GM04503 (cell line): ENCODE measurements at regions not wholly inside any gene's neighbourhood (a gene's known extent, or its start where the extent isn't known, plus 50 kb on each side); places are given as distances from the start of the nearest gene placed in this dataset.

ENCODE experiments used
- DNase-seq: peaks from one replicate; pipeline ENCODE4 v3.0.0-alpha.2; 2012; ENCODE audit warnings: low read depth

DNA sequence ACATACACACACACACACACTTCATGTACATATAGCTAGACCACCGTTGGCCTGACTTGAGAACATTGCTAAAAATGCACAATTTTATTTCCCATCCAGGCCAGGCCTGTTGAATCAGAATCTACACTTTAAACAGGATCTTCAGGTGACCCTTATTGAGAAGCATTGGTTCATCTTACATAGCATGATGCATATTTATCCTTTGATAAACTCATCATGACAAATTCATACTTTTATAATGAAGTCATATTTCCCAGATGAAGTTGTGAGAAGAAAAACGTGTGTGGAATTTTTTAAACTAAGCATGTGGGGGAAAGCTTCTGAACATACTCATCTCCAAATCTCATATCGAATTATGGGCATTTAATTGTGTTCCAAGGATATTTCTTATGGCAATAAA, 877.7 kb downstream of the MRPL39 start:
- DNase-seq = no peak

DNA sequence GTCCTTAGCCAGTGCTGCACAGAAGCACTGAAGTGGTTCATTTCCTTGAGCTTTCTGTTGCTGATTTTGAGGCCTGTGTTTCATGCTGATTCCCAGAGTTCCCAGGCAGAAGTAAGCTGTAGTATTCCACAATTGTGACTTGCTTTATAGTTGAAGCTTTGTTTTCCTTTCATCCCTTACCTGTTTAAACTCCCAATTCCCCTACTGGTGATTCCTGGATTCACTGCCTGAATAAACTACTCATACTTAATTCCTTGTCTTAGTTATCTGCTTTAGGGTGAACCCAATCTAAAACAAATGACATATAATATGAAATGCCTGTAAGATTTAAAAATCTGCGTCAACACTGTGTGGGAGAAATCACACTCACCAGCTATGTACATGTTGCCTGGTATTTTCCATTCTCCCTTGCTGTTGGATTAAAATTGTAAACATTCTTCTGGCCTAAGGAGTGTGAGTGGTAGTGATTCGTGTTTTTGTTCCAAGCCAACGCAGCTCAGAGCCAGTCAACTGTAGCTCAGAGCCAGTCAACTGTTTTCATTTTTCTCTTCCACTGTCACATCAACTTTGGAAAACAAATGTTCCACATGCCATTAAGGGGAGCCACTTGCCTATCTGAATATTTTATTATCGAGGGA, 879.4 kb downstream of the MRPL39 start:
- no peak for DNase-seq

GRCh38 chr21:24716281-24716918, 890.9 kb downstream of the MRPL39 start:
- no peak for DNase-seq

GRCh38 chr21:24714646-24715200, 892.6 kb downstream of the MRPL39 start:
- no peak for DNase-seq

- no peak for DNase-seq
Observed at GRCh38 chr21:24705201-24705600, 902.1 kb downstream of the MRPL39 start.

DNA sequence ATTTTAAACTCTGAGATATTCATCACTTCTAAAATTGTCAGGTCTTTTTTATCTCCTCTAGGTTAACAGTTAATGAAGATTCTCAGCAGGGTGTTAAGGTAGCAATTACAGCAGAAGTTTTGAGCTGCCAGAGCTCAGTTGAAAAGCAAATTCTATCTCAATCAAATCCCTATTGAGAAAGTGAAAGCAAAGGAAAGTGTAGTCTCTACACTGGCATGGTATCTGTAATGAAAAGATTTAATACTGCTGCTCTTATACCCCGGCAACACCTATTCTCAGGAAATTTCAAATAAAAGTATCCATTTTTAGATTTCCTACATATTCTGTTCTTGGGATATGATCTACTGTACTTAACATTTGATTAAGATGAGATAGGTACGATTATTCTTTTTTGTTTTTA, 913.5 kb downstream of the MRPL39 start:
- no peak for DNase-seq

DNA sequence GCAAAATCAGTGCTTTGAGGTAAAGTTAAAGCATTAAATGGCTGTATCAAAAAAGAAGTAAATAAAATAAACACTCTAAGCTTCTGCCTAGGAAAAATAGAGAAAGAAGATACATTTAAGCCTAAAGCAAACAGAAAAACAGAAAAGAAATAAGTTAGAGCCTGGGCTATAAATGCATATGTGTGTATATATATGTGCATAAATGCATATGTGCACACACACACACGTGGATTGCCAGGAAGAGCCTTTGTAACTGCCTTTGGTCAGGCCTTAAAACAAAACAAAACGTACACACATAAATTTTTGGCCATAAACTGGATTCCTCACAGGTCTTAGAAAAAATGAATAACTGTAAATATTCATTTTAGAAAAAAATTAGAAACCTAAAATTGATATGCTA, 925.8 kb downstream of the MRPL39 start:
- DNase-seq = no peak

GRCh38 chr21:24671901-24672300, 935.4 kb downstream of the MRPL39 start:
- no peak for DNase-seq

GRCh38 chr21:24658926-24659325, 948.4 kb downstream of the MRPL39 start:
- no peak for DNase-seq

- DNase-seq = no peak
Observed at GRCh38 chr21:24658026-24658425, 949.3 kb downstream of the MRPL39 start.

DNA sequence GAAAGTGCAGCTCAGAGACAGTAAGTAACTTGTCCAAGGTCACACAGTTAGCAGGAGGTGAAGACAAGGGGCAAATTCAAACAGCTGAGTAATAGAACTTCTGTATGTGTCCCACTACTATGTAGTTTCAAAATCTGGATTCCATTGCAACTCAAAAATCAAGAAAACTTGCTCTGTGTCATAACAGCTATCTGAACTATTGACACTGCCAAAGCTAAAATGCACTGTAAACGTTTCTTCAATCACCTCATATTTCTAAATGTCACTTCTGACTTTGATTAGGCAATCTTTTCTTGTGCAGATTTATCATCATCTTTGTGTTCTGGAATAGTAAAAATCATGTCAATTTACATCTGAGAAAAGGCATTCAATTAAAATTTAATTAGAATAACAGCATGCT, 957.6 kb downstream of the MRPL39 start:
- DNase-seq = no peak

- DNase-seq = no peak
Observed at GRCh38 chr21:24636696-24637095, 970.6 kb downstream of the MRPL39 start.

DNA sequence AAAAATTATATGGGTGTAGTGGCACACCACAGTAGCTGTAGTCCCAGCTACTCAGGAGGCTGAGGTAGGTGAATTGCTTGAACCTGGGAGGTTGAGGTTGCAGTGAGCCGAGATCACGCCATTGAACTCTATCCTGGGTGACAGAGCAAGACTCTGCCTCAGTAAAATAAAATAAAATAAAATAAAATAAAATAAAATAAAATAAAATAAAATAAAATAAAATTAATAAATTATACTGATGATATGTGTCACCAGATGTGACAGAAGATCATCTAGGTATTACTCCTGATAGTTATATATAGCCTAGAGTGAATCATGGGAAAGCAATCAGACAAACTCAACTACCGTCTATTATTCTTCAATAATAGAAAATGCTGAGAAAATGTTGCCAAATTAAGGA, 972.5 kb downstream of the MRPL39 start:
- DNase-seq = no peak

- no peak for DNase-seq
Observed at GRCh38 chr21:24628536-24628935, 978.7 kb downstream of the MRPL39 start.

DNA sequence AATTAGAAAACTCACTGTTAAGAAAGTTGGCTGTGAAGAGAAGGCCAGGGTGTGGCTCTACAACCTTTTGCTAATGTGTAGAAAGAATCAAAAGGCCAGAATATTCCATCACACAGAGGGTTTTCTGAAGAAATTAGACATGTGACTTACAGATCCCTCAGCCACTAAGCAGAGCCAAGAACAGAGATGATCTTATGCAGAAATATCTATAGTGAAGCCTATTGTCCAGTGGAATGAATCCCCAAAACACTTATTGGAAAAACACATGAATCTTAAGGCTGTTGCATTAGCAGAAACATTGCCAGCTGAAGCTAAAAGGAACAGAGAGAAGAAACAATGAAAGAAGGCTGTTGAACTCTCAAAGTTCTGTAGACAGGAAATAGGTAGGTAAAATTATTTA, 979.2 kb downstream of the MRPL39 start:
- DNase-seq = no peak

GRCh38 chr21:24617819-24618218, 989.5 kb downstream of the MRPL39 start:
- DNase-seq = no peak

- DNase-seq = no peak
Observed at GRCh38 chr21:24594082-24594481, 1013.2 kb downstream of the MRPL39 start.

DNA sequence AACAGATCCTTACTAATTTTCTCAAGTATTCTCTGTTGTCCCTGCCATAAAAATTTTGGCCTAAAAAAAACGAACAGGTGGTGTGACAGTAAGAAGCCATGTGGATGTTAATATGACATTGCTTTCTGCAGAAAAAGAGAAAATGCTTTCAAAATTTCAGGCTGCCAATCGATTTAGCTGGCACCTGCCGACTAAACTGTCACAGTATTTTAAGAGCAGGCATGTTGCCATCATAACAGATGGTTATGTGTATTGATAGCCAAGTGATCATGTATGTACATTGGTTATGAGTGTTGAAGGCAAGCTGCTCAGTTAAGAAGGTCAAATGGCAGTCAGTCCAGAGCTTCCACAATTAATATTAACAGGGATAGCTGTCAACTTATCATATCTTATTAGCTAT, 1017.0 kb downstream of the MRPL39 start:
- DNase-seq = no peak

- DNase-seq = no peak
Observed at GRCh38 chr21:24583473-24583872, 1023.8 kb downstream of the MRPL39 start.

DNA sequence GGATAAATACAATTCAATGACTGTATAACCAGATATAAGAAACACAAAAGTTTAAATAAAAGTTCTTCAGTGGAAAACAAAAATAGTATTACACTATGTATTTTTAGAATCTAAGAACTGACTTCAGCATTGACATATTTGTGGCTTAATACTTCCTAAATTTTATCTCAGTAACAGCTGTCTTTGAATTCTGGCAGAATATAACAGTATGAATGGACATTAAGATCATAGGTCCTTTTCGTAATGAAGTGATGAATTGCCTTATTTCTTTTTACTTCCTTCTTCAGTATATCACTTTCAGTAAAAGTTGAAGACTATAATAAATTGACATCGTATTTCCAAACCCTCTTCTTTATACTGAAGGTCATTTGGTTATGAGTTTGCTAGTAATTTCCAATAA, 1030.0 kb downstream of the MRPL39 start:
- no peak for DNase-seq

GRCh38 chr21:24561291-24561690, 1046.0 kb downstream of the MRPL39 start:
- no peak for DNase-seq

- DNase-seq = no peak
Observed at GRCh38 chr21:24552491-24552890, 1054.8 kb downstream of the MRPL39 start.

DNA sequence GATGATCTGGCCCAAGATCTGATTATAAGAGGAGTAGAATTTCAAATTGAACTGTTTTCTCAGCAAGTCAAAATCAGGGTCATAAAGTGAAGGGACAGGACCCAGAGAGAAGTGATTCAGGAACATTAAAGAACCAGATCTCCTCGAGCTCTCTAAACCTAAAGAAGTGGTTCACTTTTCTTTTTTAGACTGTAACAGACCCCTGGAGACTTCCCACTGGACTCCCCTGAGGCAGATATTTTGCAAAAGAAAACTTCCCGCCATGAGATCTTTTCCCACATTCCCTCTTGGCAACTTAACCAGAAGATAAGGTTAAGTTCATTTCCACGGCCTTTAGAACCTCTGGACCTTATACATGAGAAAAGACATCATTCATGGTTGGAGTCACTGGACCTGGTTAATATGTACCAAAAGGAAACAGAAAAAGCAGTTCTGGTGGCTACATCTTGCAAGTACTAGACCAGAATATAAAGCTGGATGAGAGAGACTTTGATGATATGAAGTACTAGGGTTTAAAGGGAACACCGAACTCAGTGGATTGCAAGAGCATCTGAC, 1061.4 kb downstream of the MRPL39 start:
- no peak for DNase-seq
